HG03457 (cell line): ENCODE measurements at regions not wholly inside any gene's neighbourhood (a gene's known extent, or its start where the extent isn't known, plus 50 kb on each side); places are given as distances from the start of the nearest gene placed in this dataset.

ENCODE experiments used
- ATAC-seq: cut with Tn5 transposase; IDR thresholded peaks from one replicate; pipeline ENCODE4 v1.9.1; 2021; ENCODE audit warnings: moderate number of reproducible peaks; ENCODE audit not compliant: unreplicated experiment

DNA sequence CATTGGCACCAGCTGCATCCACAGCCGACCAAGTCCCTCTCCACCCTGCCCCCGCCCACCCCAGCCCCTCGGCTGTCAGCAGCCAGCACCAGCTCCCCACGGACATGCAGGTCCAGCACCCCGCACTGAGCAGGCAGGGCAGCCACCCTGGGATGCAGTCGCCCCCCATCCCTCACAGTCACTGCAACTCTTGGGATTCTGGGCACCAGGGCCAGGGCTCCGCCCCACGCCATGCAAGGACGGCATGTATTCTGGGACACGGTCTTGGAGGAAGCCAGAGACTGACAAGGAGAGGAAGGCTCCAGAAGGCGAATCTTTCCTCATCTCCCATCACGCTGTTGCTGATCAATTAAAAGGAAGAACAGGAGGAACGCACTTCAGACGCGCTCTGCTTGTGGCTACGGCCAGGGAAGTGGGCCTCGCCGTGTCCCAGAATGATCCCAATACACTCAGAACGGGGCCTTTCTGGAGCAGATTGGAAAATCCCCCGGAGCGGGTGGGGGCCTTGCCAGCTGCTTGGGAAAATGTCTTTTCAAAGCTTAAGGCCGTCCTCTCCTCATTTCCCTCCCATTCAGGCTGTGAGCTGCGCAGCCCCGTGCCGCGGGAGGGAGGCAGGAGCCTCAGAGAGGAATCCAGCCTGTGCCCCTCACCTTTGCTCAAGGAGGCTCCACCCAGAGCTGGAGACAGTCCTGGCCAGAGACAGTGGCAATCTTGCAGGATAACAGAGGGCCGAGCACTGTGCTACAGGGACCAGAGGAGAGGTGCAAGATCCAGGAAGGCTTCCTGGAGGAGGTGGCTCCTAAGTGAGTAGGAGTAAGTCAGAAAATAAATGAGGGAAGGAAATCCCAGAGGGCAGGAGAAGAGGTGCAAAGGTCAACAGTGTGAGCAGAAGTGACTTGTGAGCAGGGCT, 54.1 kb upstream of the DIO3 start:
- no peak for ATAC-seq

DNA sequence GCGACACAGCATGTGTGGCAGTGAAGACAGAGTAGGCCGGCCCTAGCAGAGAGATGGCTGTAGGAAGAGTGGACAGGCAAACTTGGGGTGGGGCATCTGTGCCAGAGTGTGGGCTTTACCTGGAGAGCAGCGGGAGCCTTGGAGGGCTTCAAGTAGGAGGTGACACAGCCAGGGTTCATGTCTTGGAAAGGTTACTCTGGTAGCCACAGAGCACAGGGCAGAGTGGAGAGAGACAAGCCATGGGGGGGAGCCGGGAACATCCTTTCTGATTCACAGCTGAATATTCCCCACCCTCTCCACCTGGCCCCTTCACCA, 53.5 kb upstream of the DIO3 start:
- no peak for ATAC-seq

DNA sequence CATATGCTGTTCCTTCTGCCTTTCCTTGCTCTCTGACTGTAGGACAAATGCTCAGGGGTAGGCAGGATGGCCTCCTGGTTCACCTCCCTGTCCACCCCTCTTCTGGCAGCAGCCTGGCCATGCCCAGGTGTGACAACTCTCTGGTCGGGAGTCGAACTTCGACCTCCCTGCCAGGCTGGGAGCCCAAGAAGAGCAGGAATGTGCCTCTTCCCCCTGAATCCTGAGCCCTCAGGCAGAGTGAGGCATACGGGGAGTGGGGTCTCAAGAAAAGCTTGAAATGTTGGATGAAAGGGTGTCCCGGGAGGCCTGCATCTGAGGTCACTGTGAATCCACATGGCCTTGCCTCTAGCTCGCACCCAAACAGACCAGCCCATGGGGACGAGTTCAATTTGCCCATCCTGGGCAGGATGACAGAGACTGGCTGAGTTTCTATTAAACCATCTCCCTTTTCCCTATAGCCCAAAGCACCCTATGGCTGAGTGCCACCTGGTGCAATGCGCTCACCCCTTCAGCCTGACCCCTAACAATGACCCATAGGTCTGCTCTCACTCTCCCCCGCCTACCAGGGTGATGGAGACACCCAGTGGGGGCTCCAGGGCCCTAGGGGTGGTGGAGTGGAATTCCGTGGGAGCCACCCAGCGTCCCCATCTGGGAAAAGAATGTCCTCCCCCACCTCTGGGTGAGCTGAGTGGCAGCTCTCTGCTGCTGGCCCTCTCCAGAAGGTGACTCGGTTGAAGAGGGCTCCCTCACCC, 52.9 kb upstream of the DIO3 start:
- no peak for ATAC-seq

DNA sequence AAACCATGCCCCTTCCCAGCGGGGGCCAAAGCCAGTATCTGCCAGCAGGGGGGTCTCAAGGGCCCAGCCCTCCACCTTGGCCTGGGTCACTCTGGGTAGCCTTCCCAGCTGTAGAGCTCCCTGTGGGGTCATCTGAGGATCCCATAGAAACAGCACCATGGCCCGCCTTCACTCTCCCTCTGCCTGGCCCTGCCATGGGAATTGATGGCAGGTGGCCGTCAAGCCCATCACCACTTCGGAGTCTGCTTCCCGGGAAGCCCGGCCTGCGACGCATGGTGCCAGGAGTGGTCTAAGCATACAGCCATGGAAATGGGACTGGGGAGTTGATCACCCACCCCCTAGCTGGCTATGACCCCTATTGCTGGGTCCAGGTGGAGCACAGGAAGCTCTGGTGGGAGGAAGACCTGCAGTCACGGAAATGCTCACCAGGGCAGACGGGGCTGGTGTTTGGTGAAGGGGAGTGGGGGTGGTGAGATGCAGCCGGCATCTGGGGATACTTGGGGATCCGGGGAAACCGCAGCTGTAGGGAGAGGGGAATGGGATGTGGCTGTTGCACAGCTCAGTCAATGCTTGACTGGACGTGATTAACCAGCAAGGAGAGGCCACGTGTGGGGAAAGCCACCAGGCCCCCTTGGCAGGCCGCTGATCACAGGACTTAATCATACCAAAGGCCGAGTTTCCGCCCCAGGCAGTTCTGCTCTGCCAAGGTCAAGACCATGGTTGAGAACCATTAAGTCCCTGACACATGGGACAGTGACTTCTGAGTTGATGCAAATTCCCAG, 52.2 kb upstream of the DIO3 start:
- ATAC-seq: no peak

DNA sequence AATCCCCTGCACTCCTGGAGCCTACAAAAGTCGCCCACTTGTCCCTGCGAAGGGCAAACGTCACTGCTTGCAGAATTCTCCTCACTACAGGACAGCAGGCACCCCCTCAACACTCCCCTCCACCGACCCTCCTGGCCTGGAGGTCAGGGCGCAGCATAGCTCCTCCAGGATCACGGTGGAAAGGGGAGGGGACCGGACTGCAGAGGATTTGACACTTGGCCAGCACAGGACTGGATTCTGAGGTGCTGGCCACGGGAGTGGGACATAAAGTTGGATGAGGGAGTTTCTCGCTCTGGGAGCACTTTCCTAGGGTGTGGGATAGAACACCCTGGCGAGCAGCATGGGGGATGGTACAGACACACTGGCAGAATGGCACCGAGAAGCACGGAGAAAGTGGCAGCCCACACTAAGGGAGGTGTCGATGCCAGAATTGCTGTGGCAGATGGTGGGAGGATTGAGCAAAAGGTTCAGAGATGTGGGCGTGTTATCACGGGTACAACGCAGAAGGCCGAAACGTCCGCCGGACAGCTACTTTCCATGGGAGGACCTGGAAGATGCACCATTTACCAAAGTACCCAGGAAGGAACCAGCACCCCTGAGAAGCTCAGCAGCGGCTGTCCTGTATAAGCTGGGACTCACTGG, 51.4 kb upstream of the DIO3 start:
- ATAC-seq: no peak

DNA sequence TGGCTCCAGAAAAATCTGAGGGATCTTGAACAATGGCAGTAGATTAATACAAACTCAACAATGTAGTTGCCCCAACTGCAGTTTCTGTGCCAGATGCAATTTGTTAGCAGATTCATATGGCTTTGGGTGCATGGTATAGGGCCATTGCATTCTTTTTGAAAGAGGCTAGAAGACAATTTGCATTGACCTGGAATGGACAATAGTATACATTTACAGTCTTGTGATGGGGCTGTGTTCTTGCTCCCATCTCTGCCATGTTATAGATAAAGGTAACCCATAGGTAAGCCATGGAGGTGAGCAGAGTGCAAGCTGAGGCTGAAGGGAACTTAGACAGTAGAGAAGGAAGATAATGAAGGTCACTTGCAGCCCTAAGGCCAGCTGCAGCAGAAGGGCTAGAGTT, 50.1 kb upstream of the DIO3 start:
- no peak for ATAC-seq
